Globus pallidus (tissue), 1 donor: ENCODE measurements at regions not wholly inside any gene's neighbourhood (a gene's known extent, or its start where the extent isn't known, plus 50 kb on each side); places are given as distances from the start of the nearest gene placed in this dataset.
"Not testable (repeated sequence)": the region's sequence is repeated elsewhere in the genome, so short reads cannot be mapped to it uniquely, and the experiment has no call there.

Experiments
- DNase-seq: peaks from one replicate; pipeline ENCODE4 v3.0.0-alpha.2; 2015; ENCODE audit warnings: low spot score

DNA sequence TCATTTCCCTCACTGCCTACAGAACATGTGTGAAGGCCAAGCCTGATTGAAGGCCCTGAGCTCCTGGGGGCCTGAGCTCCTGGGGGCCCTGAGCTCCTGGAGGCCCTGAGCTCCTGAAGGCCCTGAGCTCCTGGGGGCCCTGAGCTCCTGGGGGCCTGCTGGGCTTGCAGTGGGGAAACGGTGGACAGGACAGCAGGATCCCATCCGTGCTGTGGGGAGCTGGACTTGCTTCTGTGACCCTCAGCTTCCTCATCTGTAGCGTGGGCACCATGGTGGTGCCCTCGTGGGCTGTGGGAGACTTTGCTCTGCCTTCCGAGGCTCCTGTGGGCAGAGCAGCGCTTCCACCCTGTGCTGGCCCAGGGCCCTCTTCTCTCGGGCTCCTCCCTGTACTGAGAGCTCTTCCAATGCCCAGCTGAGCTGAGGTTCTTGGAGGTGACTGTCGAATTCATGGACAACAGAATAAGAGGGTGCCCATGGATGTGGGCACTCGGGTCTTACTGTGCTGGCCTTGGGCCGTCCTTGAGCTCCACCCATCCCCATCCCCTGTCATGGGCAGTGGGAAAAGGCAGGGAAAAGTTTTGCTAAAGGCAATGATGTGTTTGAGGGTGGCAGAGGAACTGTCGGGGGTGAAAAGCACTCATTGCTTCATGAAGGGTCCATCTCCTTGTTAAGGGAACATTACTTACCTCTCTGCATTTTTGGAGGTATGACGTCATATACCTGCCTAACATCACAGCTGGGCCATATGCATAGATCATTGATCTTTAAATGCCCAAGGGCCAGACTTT lies 786.7 kb downstream of the TBC1D22A start:
- no peak for DNase-seq

DNA sequence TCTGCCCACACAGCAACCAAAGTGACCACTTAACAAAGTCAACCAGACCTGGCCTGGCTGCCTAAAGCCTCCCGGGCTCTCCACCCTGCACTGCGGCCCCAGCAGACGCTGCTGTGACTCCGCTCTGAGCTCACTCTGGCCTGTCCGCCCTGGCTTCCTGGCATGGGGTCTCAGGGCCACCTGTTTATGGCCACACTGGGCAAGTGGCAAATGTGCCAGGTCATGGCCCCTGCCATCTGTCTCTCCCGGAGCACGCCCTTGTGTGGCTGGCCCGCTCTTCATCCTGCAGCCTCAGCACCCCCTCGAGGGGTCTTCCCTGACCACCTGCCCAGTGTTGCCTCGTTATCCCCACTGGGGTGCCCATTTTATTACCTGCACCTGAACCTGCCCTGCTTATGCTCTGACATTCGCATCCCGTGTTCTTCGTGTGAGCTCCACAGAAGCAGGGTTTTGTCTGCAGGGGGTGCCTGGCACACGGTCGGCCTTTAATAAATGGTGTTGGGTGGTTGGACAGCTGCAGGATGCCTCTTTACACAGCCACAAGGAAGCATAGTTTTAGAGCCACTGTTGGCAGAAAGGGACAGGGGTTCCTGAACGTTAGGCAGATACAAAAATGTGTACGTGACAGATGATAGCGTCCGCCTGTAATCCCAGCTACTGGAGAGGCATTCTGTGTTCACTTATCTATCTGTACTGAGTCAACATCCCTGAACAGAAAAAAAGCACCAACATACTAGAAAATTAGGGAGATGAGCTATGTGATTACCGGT lies 785.6 kb downstream of the TBC1D22A start:
- DNase-seq, result no peak

DNA sequence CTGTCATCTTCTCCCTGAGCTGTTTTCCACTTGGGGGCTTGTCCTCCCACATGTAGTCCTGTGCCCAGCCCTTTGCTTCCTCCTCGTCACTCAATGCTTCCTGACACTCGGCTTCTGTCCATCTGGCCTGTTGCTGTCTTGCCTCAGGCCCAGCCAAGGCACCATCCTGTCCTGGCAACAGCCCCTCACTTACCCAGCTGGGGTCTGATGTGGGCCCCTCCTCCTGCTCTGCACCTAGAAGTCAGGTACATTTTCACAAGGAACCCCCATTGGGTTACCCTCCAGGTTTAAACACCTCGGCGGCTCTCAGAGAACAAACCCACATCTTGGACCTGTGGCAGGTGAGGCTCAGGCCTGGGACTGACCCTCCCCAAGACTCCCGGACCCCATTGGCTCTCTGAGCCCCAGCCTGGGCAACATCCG lies 784.8 kb downstream of the TBC1D22A start:
- no peak for DNase-seq

- no peak for DNase-seq
These were observed 782.2 kb downstream of the TBC1D22A start for GRCh38 chr22:47544696-47545095.

- no peak for DNase-seq
These were observed 781.0 kb downstream of the TBC1D22A start for GRCh38 chr22:47543447-47543846.

GRCh38 chr22:47540011-47540410 lies 777.6 kb downstream of the TBC1D22A start:
- no peak for DNase-seq

- no peak for DNase-seq
These were observed 776.9 kb downstream of the TBC1D22A start for GRCh38 chr22:47539374-47539773.

GRCh38 chr22:47535681-47536080 lies 773.2 kb downstream of the TBC1D22A start:
- no peak for DNase-seq

GRCh38 chr22:47534804-47535410 lies 772.5 kb downstream of the TBC1D22A start:
- DNase-seq, result no peak

- no peak for DNase-seq
These were observed 771.7 kb downstream of the TBC1D22A start for GRCh38 chr22:47533961-47534803.

- DNase-seq, result no peak
These were observed 754.6 kb downstream of the TBC1D22A start for GRCh38 chr22:47517062-47517461.

DNA sequence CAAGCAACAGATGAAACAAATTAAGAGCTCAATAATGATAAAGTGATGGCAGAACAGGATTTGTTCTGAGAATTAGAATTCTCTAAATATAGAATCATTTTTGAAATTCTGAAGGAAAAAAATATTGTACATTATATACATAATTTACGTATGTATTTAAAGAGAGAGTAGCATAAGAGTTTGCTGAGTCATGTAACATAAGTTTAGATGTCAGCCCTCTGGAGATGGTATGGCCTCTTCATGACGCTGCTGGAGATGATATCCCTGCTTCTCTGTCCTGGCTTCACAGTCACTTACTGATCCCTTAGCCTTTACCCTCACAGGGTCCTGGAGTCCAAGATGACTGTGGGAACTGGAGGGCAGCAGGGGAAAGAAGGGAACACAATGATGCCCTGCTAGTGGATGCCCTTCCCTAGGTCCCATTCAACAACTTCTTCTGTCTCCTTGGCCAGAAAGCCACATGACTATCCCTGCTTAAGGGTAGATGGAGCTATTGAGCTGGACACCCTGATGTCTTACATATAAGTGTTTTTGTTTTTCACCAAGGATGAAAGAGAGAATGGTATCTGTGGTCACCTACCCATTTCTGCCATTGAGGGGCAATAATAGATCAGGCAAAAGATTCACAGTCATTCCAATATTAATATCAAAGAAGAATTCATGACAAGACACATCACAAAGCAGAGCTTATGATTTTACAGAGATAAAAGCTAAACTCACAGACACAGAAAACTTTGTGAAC lies 753.1 kb downstream of the TBC1D22A start:
- no peak for DNase-seq

DNA sequence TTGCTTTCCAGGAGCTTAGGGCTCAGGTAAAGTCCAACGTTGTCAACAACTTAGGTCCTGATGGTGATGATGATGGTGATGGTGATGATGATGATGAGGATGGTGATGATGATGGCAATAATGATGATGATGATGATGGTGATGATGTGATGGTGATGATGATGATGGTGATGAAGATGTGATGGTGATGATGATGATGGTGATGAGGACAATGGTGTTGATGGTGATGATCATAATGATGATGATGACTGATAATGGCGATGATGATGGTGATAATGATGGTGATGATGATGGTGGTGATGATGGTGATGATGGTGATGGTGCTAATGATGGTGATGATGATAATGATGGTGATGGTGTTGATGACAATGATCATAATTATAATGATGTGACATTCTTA lies 750.2 kb downstream of the TBC1D22A start:
- no peak for DNase-seq

- no peak for DNase-seq
These were observed 742.5 kb downstream of the TBC1D22A start for GRCh38 chr22:47504962-47505361.

- no peak for DNase-seq
These were observed 736.6 kb downstream of the TBC1D22A start for GRCh38 chr22:47498969-47499495.

GRCh38 chr22:47497666-47498065 lies 735.2 kb downstream of the TBC1D22A start:
- DNase-seq, result no peak

DNA sequence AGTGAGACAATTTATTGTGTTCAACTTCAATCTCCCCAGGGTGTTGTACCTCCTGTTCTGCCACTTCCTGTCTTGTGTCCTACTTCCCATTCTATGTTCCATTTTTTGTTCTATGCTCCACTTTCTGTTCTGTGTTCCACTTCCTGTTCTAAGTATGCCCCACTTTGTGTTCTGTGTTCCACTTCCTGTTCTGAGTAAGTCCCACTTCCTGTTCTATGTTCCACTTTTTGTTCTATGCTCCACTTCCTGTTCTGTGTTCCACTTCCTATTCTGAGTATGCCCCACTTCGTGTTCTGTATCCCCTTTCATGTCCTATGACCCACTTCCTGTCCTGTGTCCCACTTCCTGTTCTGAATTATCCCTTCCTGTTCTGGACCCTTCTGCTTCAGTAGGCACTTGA lies 732.7 kb downstream of the TBC1D22A start:
- no peak for DNase-seq

GRCh38 chr22:47488131-47488530 lies 725.7 kb downstream of the TBC1D22A start:
- DNase-seq, result not testable (repeated sequence)

DNA sequence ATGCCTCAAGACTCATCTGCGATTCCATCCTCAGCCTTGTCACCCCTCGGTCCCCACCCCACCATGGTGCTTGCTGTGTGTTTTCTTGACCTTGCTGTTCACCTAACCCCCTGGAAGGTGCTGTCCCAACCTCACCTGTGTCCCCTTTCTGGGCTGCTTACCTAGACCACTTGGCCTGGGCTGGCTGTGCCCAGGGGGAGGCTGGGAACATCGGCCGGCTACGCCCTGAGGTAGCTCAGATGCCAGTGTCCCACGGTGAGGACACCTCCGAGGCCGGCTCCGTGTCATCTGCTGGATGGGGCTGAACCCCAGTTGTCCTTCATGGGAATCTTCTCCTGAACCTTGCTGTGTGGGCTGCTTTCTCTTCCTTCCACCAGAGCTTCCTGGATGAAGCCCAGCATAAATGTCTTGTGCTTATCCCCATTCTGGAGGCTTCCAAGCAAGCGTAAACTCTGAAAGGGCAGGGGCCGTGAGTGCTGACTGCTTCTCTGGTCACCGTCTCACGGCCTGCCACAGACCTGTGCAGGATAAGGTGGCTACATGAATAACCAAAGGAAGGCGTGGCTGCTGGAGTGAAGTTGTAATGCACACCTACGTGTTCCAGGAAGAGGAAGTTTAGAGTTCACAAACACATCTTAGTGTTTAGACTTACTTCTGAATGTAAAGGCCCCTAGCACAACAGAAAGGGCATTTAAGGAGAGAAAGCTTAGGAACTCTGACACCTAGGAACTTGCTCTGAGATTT lies 724.3 kb downstream of the TBC1D22A start:
- DNase-seq, result no peak

DNA sequence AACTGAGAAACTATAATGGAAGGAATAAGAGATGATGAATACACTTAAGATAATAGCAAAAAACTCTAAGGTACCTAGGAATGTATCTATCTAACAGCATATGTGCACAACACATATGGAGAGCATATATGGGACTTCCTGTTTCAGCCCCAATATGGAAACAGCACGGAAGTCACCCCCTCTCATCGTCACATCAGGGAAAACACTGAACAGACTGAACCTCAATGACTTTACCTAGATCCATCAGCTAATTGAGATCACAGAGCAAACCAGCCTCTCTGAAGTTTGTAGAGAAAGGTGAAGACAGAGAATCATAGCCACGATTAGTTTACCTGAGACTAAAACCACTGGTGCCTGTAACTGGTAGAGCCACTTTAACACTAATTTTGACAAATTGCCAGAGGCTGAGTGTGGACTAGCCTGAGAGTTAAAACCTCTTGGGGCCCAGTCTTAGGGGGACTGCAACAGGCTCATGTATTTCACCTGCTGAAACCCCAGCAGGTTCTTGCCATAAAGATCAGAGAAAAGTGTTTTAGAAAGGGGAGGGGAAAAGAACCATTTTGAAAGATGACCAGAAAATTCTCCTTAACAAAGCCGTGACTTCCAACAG lies 722.6 kb downstream of the TBC1D22A start:
- no peak for DNase-seq
